WTC11 (cell line): ENCODE measurements at regions not wholly inside any gene's neighbourhood (a gene's known extent, or its start where the extent isn't known, plus 50 kb on each side); places are given as distances from the start of the nearest gene placed in this dataset.

Experiments used
- CTCF ChIP-seq: fragments of 200-600 bp; IDR thresholded peaks from 2 replicates; pipeline ENCODE4 v1.8.0; 2022; ENCODE audit warnings: antibody characterized with exemption
- E2F4 ChIP-seq: sonication (generic); formaldehyde crosslinking; IDR thresholded peaks from 2 replicates; pipeline ENCODE4 v1.8.1; 2022; ENCODE audit warnings: low read depth, mild to moderate bottlenecking, moderate library complexity, missing genetic modification reagents, borderline replicate concordance
- ESRRA ChIP-seq: sonication (generic); formaldehyde crosslinking; IDR thresholded peaks from 2 replicates; pipeline ENCODE4 v1.8.1; 2022; ENCODE audit warnings: mild to moderate bottlenecking, missing genetic modification reagents, borderline replicate concordance
- FOXP1 ChIP-seq: sonication (generic); formaldehyde crosslinking; IDR thresholded peaks from 2 replicates; pipeline ENCODE4 v1.8.0; 2022; ENCODE audit warnings: missing genetic modification reagents, mild to moderate bottlenecking, moderate library complexity, borderline replicate concordance
- NFE2L1 ChIP-seq: sonication (generic); formaldehyde crosslinking; IDR thresholded peaks from 2 replicates; pipeline ENCODE4 v1.8.1; 2023; ENCODE audit warnings: missing genetic modification reagents
- NR3C1 ChIP-seq: sonication (generic); formaldehyde crosslinking; conservative IDR thresholded peaks from 2 replicates; pipeline ENCODE4 v1.8.1; 2023; ENCODE audit warnings: low read depth, mild to moderate bottlenecking, missing genetic modification reagents
- RORB ChIP-seq: fragments of 250-450 bp; sonication (Bioruptor Pico); IDR thresholded peaks from 2 replicates; pipeline ENCODE4 v1.9.0; 2021; ENCODE audit warnings: mild to moderate bottlenecking
- SMAD4 ChIP-seq: sonication (generic); formaldehyde crosslinking; IDR thresholded peaks from 2 replicates; pipeline ENCODE4 v1.8.0; 2022; ENCODE audit warnings: mild to moderate bottlenecking, missing genetic modification reagents
- TEAD1 ChIP-seq: sonication (generic); formaldehyde crosslinking; IDR thresholded peaks from 2 replicates; pipeline ENCODE4 v1.8.0; 2022; ENCODE audit warnings: mild to moderate bottlenecking, missing genetic modification reagents
- USF1 ChIP-seq: sonication (generic); formaldehyde crosslinking; IDR thresholded peaks from 2 replicates; pipeline ENCODE4 v1.8.0; 2022; ENCODE audit warnings: mild to moderate bottlenecking, missing genetic modification reagents
- TF ChIP-seq, protein P1 (sequence below): sonication (generic); formaldehyde crosslinking; IDR thresholded peaks from 2 replicates; pipeline ENCODE4 v1.8.1; 2023; ENCODE audit warnings: mild to moderate bottlenecking, missing genetic modification reagents, borderline replicate concordance
- TF ChIP-seq, protein P2 (sequence below): sonication (generic); formaldehyde crosslinking; IDR thresholded peaks from 2 replicates; pipeline ENCODE4 v1.8.1; 2023; ENCODE audit warnings: mild to moderate bottlenecking, moderate library complexity, missing genetic modification reagents

DNA sequence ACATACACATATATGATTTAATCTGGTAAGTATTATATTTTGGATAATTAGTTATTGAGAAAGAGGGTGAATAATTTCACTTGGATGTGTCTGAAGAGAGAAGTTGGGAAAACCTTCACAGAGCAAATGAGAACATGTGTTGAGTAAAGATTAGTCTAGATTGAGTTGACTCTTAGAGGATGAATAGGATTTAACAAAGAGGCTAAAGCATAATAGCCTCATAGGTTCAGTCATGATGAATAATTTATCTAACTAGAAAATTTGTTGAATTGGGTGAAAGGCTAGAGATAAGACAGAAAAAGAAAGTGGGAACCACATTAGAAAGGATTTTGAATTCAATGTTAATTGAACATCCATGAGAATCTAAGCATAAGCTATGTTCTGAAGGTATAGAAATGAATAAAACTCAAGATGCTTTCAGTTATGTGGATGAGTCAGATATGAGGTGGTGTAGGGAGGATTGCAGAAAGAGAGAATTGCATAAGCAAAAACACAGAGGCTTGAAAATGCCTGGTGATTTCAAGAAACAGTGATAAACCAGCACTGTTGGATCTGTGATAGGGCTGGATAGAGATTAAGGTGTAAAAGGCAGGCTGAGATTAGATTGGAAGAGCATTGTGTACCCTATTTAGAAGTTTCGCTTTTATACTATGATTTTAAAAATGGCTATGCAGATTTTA, 207.6 kb upstream of the NR3C2 start:
- TF ChIP-seq USF1 (CRISPR knock-in tag) (no peak), CTCF (no peak), E2F4 (no peak), NR3C1 (no peak), SMAD4 (CRISPR knock-in tag) (no peak), TEAD1 (CRISPR knock-in tag) (no peak), FOXP1 (CRISPR knock-in tag) (no peak), RORB (CRISPR knock-in tag) (no peak), ESRRA (CRISPR knock-in tag) (no peak), NFE2L1 (CRISPR knock-in tag) (no peak)
- TF ChIP-seq, protein P1, sequence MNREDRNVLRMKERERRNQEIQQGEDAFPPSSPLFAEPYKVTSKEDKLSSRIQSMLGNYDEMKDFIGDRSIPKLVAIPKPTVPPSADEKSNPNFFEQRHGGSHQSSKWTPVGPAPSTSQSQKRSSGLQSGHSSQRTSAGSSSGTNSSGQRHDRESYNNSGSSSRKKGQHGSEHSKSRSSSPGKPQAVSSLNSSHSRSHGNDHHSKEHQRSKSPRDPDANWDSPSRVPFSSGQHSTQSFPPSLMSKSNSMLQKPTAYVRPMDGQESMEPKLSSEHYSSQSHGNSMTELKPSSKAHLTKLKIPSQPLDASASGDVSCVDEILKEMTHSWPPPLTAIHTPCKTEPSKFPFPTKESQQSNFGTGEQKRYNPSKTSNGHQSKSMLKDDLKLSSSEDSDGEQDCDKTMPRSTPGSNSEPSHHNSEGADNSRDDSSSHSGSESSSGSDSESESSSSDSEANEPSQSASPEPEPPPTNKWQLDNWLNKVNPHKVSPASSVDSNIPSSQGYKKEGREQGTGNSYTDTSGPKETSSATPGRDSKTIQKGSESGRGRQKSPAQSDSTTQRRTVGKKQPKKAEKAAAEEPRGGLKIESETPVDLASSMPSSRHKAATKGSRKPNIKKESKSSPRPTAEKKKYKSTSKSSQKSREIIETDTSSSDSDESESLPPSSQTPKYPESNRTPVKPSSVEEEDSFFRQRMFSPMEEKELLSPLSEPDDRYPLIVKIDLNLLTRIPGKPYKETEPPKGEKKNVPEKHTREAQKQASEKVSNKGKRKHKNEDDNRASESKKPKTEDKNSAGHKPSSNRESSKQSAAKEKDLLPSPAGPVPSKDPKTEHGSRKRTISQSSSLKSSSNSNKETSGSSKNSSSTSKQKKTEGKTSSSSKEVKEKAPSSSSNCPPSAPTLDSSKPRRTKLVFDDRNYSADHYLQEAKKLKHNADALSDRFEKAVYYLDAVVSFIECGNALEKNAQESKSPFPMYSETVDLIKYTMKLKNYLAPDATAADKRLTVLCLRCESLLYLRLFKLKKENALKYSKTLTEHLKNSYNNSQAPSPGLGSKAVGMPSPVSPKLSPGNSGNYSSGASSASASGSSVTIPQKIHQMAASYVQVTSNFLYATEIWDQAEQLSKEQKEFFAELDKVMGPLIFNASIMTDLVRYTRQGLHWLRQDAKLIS (CRISPR knock-in tag), result no peak
- TF ChIP-seq, protein P2, sequence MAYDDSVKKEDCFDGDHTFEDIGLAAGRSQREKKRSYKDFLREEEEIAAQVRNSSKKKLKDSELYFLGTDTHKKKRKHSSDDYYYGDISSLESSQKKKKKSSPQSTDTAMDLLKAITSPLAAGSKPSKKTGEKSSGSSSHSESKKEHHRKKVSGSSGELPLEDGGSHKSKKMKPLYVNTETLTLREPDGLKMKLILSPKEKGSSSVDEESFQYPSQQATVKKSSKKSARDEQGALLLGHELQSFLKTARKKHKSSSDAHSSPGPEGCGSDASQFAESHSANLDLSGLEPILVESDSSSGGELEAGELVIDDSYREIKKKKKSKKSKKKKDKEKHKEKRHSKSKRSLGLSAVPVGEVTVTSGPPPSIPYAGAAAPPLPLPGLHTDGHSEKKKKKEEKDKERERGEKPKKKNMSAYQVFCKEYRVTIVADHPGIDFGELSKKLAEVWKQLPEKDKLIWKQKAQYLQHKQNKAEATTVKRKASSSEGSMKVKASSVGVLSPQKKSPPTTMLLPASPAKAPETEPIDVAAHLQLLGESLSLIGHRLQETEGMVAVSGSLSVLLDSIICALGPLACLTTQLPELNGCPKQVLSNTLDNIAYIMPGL (CRISPR knock-in tag), result no peak
